ENCODE measurements at regions not wholly inside any gene's neighbourhood (a gene's known extent, or its start where the extent isn't known, plus 50 kb on each side); places are given as distances from the start of the nearest gene placed in this dataset.

DNA sequence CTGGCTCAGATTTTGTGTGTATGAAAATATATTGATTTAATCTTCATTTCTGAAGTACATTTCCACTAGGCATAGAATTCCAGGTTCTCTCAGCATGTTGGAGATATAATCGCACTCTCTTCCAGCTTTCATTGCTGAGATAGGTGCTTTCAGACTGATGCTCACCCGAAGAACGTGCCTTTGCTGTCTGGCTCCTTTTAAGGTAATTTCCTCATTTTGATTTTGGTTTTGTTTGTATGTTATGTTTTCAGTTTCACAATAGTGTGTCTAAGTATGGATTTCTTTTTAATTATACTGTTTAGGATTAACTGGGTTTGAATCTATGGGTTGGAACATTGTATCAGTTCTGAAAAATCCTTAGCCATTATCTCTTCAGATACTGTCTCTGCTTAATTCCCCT, 132.0 kb upstream of the NFIB start:
- no peak for TF ChIP-seq CTCF (IDR thresholded peaks at IDR 0.05; ENCODE audit: extremely low read depth in 1 of 2, insufficient read depth in 1 of 2, low read depth in 1 of 2, low read length in 2 of 2)
- no peak for TF ChIP-seq POLR2A (IDR thresholded peaks at IDR 0.05; ENCODE audit: low read depth, low read length)
